A549 (cell line): ENCODE measurements at regions not wholly inside any gene's neighbourhood (a gene's known extent, or its start where the extent isn't known, plus 50 kb on each side); places are given as distances from the start of the nearest gene placed in this dataset.

ENCODE experiments used
- ATAC-seq, 2 experiments: fragments of 200-7000 bp in 1 of 2; fragments of >200 bp in 1 of 2; cut with Nextera tagmentation in 1 of 2; cut with Tn5 transposase in 1 of 2; 3 replicates each; pipeline versions ENCODE4 v1.8.0 to v1.9.1; 2018 to 2020; ENCODE audit warnings: mild to moderate bottlenecking in 1 of 2, moderate library complexity in 1 of 2
- CTCF ChIA-PET: fragments of 300-600 bp; sonication (Branson Sonifier 250); formaldehyde crosslinking; extraction: SDS; loops from one replicate; lab custom pipeline; 2021; ENCODE audit warnings: antibody characterized with exemption, inconsistent platforms; lab: Yijun Ruan, JAX
- POLR2A ChIA-PET: fragments of 350-600 bp; formaldehyde crosslinking; extraction: SDS; loops from one replicate; lab custom pipeline; 2021; ENCODE audit warnings: antibody characterized with exemption, inconsistent platforms; lab: Yijun Ruan, JAX
- DNase-seq, 2 experiments: peaks; one replicate each; pipeline versions ENCODE4 v3.0.0 to v3.0.0-alpha.2; 2011 to 2016; ENCODE audit warnings: low read depth in 1 of 2, low spot score in 1 of 2
- FAIRE-seq: peaks from 2 replicates; lab custom pipeline; 2011; peaks lifted over from hg19 to GRCh38; lab: Jason Lieb, UNC
- H3K27ac ChIP-seq, 2 experiments: fragments of >200 bp; sonication (Bioruptor Twin); formaldehyde crosslinking; 3 replicates each; pipeline ENCODE4 v1.5.1; 2016 to 2017
- H3K4me1 ChIP-seq: fragments of >200 bp; sonication (Bioruptor Twin); formaldehyde crosslinking; 3 replicates; pipeline ENCODE4 v1.6.1; 2016
- H3K4me2 ChIP-seq: fragments of >200 bp; sonication (Bioruptor Twin); formaldehyde crosslinking; 3 replicates; pipeline ENCODE4 v1.6.1; 2016
- H3K4me3 ChIP-seq: fragments of >200 bp; sonication (Bioruptor Twin); formaldehyde crosslinking; 3 replicates; pipeline ENCODE4 v1.5.1; 2016
- H3K9me3 ChIP-seq: fragments of >200 bp; sonication (Bioruptor Twin); formaldehyde crosslinking; 3 replicates; pipeline ENCODE4 v1.6.1; 2016
- BHLHE40 ChIP-seq: IDR thresholded peaks from 2 replicates; pipeline ENCODE4 v1.6.1; 2012; ENCODE audit warnings: low read depth, low read length, inconsistent platforms
- CBX2 ChIP-seq: fragments of 200-600 bp; sonication (generic); IDR thresholded peaks from 2 replicates; pipeline ENCODE4 v1.6.1; 2016; ENCODE audit warnings: low read depth, mild to moderate bottlenecking, borderline replicate concordance
- ESRRA ChIP-seq: fragments of 150-350 bp; IDR thresholded peaks from 2 replicates; pipeline ENCODE4 v1.6.1; 2014; ENCODE audit warnings: mild to moderate bottlenecking, low read length, borderline replicate concordance
- FOXS1 ChIP-seq: fragments of 250-450 bp; sonication (Bioruptor Pico); IDR thresholded peaks from 2 replicates; pipeline ENCODE4 v1.5.0; 2020; ENCODE audit warnings: mild to moderate bottlenecking, moderate library complexity
- GATA3 ChIP-seq: IDR thresholded peaks from 2 replicates; pipeline ENCODE4 v1.6.1; 2012; ENCODE audit warnings: borderline replicate concordance
- HDAC2 ChIP-seq: fragments of 200-600 bp; sonication (generic); IDR thresholded peaks from 2 replicates; pipeline ENCODE4 v1.6.1; 2016
- HMGXB4 ChIP-seq: fragments of 250-450 bp; sonication (Bioruptor Pico); IDR thresholded peaks from 2 replicates; pipeline ENCODE4 v1.5.0; 2021; ENCODE audit warnings: mild to moderate bottlenecking, moderate library complexity, borderline replicate concordance
- HOXA7 ChIP-seq: fragments of 250-450 bp; sonication (Bioruptor Pico); IDR thresholded peaks from 2 replicates; pipeline ENCODE4 v1.5.0; 2020; ENCODE audit warnings: mild to moderate bottlenecking, moderate library complexity
- JUN ChIP-seq, 2 experiments: fragments of >200 bp; sonication (Bioruptor Twin); formaldehyde crosslinking; IDR thresholded peaks; 2 replicates in 1 of 2; 3 replicates in 1 of 2; pipeline ENCODE4 v1.6.1; 2016 to 2017
- JUNB ChIP-seq: fragments of >200 bp; sonication (Bioruptor Twin); formaldehyde crosslinking; IDR thresholded peaks from 2 replicates; pipeline ENCODE4 v1.6.1; 2016
- MAX ChIP-seq: IDR thresholded peaks from 2 replicates; pipeline ENCODE4 v1.6.1; 2012
- NPAS2 ChIP-seq: fragments of 250-450 bp; sonication (Bioruptor Pico); IDR thresholded peaks from 2 replicates; pipeline ENCODE4 v1.8.0; 2022; ENCODE audit warnings: mild to moderate bottlenecking, moderate library complexity, borderline replicate concordance
- NR3C1 ChIP-seq: fragments of >200 bp; sonication (Bioruptor Twin); formaldehyde crosslinking; IDR thresholded peaks from 3 replicates; pipeline ENCODE4 v1.6.1; 2017
- POLR2A ChIP-seq: IDR thresholded peaks from 2 replicates; pipeline ENCODE4 v1.6.1; 2012; ENCODE audit warnings: mild to moderate bottlenecking, low read length
- REST ChIP-seq: fragments of 200-600 bp; sonication (generic); IDR thresholded peaks from 2 replicates; pipeline ENCODE4 v1.6.1; 2016; ENCODE audit warnings: antibody characterized with exemption, mild to moderate bottlenecking, moderate library complexity
- RFX5 ChIP-seq: fragments of 450-650 bp; IDR thresholded peaks from 2 replicates; pipeline ENCODE4 v1.7.1; 2014; ENCODE audit warnings: antibody characterized with exemption, mild to moderate bottlenecking, moderate library complexity
- RNF2 ChIP-seq: fragments of 200-600 bp; sonication (generic); IDR thresholded peaks from 2 replicates; pipeline ENCODE4 v1.6.1; 2016; ENCODE audit warnings: low read depth, mild to moderate bottlenecking, antibody characterized with exemption, moderate library complexity, borderline replicate concordance
- SMC3 ChIP-seq: fragments of >200 bp; sonication (Bioruptor Twin); formaldehyde crosslinking; IDR thresholded peaks from 3 replicates; pipeline ENCODE4 v1.6.1; 2018; ENCODE audit warnings: inconsistent platforms
- SREBF2 ChIP-seq: fragments of 450-650 bp; IDR thresholded peaks from 2 replicates; pipeline ENCODE4 v1.6.1; 2014; ENCODE audit warnings: mild to moderate bottlenecking, moderate library complexity
- TFCP2L1 ChIP-seq: fragments of 250-450 bp; sonication (Bioruptor Pico); IDR thresholded peaks from 2 replicates; pipeline ENCODE4 v1.5.0; 2021; ENCODE audit warnings: mild to moderate bottlenecking
- TP53 ChIP-seq: fragments of 250-450 bp; sonication (Bioruptor Pico); IDR thresholded peaks from 2 replicates; pipeline ENCODE4 v1.5.0; 2021; ENCODE audit warnings: mild to moderate bottlenecking, moderate library complexity
- USF2 ChIP-seq: fragments of 450-650 bp; IDR thresholded peaks from 2 replicates; pipeline ENCODE4 v1.6.1; 2014; ENCODE audit warnings: antibody characterized with exemption
- ZFP36 ChIP-seq: fragments of 450-650 bp; IDR thresholded peaks from 2 replicates; pipeline ENCODE4 v1.6.1; 2014; ENCODE audit warnings: borderline replicate concordance; ENCODE audit not compliant: partially characterized antibody
- ZSCAN20 ChIP-seq: fragments of 250-450 bp; sonication (Bioruptor Pico); IDR thresholded peaks from 2 replicates; pipeline ENCODE4 v1.8.0; 2022; ENCODE audit warnings: mild to moderate bottlenecking, moderate library complexity
- whole genome bisulfite sequencing: methylation state at CpG from one replicate; pipeline ENCODE4 v1.1.6; 2017; ENCODE audit errors: missing lambda C conversion rate; 5-methylcytosine and 5-hydroxymethylcytosine counted together

GRCh38 chr9:80500300-80500699, 928.5 kb downstream of the TLE4 start:
- Histone ChIP-seq H3K9me3 (no peaks in the 10 kb centered on the region), H3K27ac (no peak overlapping the region), H3K4me3 (no peak overlapping the region), H3K4me2 (no peak overlapping the region), H3K4me1 (no peaks in the 10 kb centered on the region)
- no peak for FAIRE-seq
- no peak for DNase-seq
- POLR2A ChIA-PET, result no interaction called here
- ATAC-seq, result no peak
- CTCF ChIA-PET, result no interaction called here
- TF ChIP-seq MAX (no peak), SMC3 (no peak), NPAS2 (CRISPR knock-in tag) (no peak), HOXA7 (CRISPR knock-in tag) (no peak), POLR2A (no peak), HDAC2 (no peak)
- 64% methylated on average over 4 of the region's 4 CpGs for WGBS

GRCh38 chr9:80498001-80498555, 926.3 kb downstream of the TLE4 start:
- TF ChIP-seq FOXS1 (CRISPR knock-in tag) (no peak), HOXA7 (CRISPR knock-in tag) (no peak), NPAS2 (CRISPR knock-in tag) (no peak), GATA3 (no peak), REST (no peak)
- TF ChIP-seq, all 56 proteins: peak for 0
- no peak for DNase-seq
- H3K9me3 ChIP-seq, result no peaks in the 10 kb centered on the region
- no peaks in the 10 kb centered on the region for H3K4me1 ChIP-seq
- FAIRE-seq, result no peak
- WGBS, result 56% methylated on average over 6 of the region's 6 CpGs
- H3K4me2 ChIP-seq, result no peak overlapping the region
- ChIA-PET CTCF (interaction anchor here (1.4 to 1.8 kb wide), 2 partner anchors 12 to 13 kb away, joined by 3 to 4 read pairs; no protein-coding TSS in a partner anchor), POLR2A (no interaction called here)
- H3K27ac ChIP-seq, result no peak overlapping the region
- no peak overlapping the region for H3K4me3 ChIP-seq
- ATAC-seq, result no peak

GRCh38 chr9:80496901-80497556, 925.3 kb downstream of the TLE4 start:
- H3K4me3 ChIP-seq, result no peak overlapping the region
- DNase-seq, result no peak
- no peak for TF ChIP-seq MAX
- TF ChIP-seq, all 56 proteins: peak for 0
- ATAC-seq, result no peak
- no peaks in the 10 kb centered on the region for H3K9me3 ChIP-seq
- H3K27ac ChIP-seq, result no peak overlapping the region
- H3K4me1 ChIP-seq, result no peaks in the 10 kb centered on the region
- no peak overlapping the region for H3K4me2 ChIP-seq
- no peak for FAIRE-seq
- ChIA-PET POLR2A (no interaction called here), CTCF (interaction anchor here (1.4 to 1.8 kb wide), 2 partner anchors 12 to 13 kb away, joined by 3 to 4 read pairs; no protein-coding TSS in a partner anchor)
- 36% methylated on average over 12 of the region's 12 CpGs for WGBS

GRCh38 chr9:80493258-80493657, 921.5 kb downstream of the TLE4 start:
- H3K4me1 ChIP-seq, result no peaks in the 10 kb centered on the region
- DNase-seq, result no peak
- TF ChIP-seq TP53 (CRISPR knock-in tag), result no peak
- no peak for TF ChIP-seq JUN (IDR thresholded peaks at IDR 0.05)
- TF ChIP-seq HMGXB4 (CRISPR knock-in tag), result no peak
- TF ChIP-seq SREBF2, result no peak
- TF ChIP-seq RFX5, result no peak
- TF ChIP-seq RNF2, result no peak
- no peak for TF ChIP-seq BHLHE40
- no peak for TF ChIP-seq TFCP2L1 (CRISPR knock-in tag)
- TF ChIP-seq ZFP36, result no peak
- no peak for TF ChIP-seq SMC3
- TF ChIP-seq JUNB, result no peak
- TF ChIP-seq ZSCAN20 (CRISPR knock-in tag), result no peak
- no peak for TF ChIP-seq MAX
- no peak for TF ChIP-seq ESRRA
- no peak for TF ChIP-seq CBX2
- TF ChIP-seq USF2, result no peak
- TF ChIP-seq NR3C1, result no peak
- ChIA-PET CTCF (interaction anchor here (0.6 kb wide), 1 partner anchor 798 kb away, joined by 3 read pairs; no protein-coding TSS in a partner anchor), POLR2A (no interaction called here)
- FAIRE-seq, result no peak
- ATAC-seq, result no peak
- H3K27ac ChIP-seq, result no peak overlapping the region
- no peak overlapping the region for H3K4me2 ChIP-seq
- no peak overlapping the region for H3K4me3 ChIP-seq
- no peaks in the 10 kb centered on the region for H3K9me3 ChIP-seq
